MV-4-11 (cell line): ENCODE measurements at regions not wholly inside any gene's neighbourhood (a gene's known extent, or its start where the extent isn't known, plus 50 kb on each side); places are given as distances from the start of the nearest gene placed in this dataset.

ENCODE experiments used
- DNase-seq: peaks from one replicate; lab custom pipeline; 2025; lab: John Stamatoyannopoulos, UW

- DNase-seq: no peak
Measured at GRCh38 chr13:47621931-47622330, 379.1 kb downstream of the SUCLA2 start.

GRCh38 chr13:47611664-47612288, 389.3 kb downstream of the SUCLA2 start:
- no peak for DNase-seq

- DNase-seq: no peak
Measured at GRCh38 chr13:47610687-47611086, 390.4 kb downstream of the SUCLA2 start.

- DNase-seq: no peak
Measured at GRCh38 chr13:47603365-47603764, 397.7 kb downstream of the SUCLA2 start.

- DNase-seq: no peak
Measured at GRCh38 chr13:47598340-47598911, 402.6 kb downstream of the SUCLA2 start.

- peak; percentile 61 for DNase-seq
Measured at GRCh38 chr13:47594833-47595232, 406.2 kb downstream of the SUCLA2 start.

- DNase-seq: no peak
Measured at GRCh38 chr13:47592256-47592655, 408.8 kb downstream of the SUCLA2 start.

GRCh38 chr13:47588676-47589075, 412.4 kb downstream of the SUCLA2 start:
- no peak for DNase-seq

- no peak for DNase-seq
Measured at GRCh38 chr13:47572375-47572774, 428.7 kb downstream of the SUCLA2 start.

- no peak for DNase-seq
Measured at GRCh38 chr13:47564041-47564440, 437.0 kb downstream of the SUCLA2 start.

GRCh38 chr13:47556703-47557102, 444.4 kb downstream of the SUCLA2 start:
- no peak for DNase-seq

GRCh38 chr13:47555235-47555634, 445.8 kb downstream of the SUCLA2 start:
- DNase-seq: no peak

- DNase-seq: no peak
Measured at GRCh38 chr13:47553329-47553977, 447.6 kb downstream of the SUCLA2 start.

- DNase-seq: no peak
Measured at GRCh38 chr13:47549219-47549752, 451.8 kb downstream of the SUCLA2 start.

GRCh38 chr13:47548294-47548840, 452.7 kb downstream of the SUCLA2 start:
- no peak for DNase-seq

GRCh38 chr13:47546391-47547225, 454.5 kb downstream of the SUCLA2 start:
- no peak for DNase-seq

- DNase-seq: no peak
Measured at GRCh38 chr13:47545201-47546024, 455.7 kb downstream of the SUCLA2 start.

GRCh38 chr13:47539317-47539716, 461.8 kb downstream of the SUCLA2 start:
- no peak for DNase-seq

- no peak for DNase-seq
Measured at GRCh38 chr13:47523771-47524170, 477.3 kb downstream of the SUCLA2 start.

- no peak for DNase-seq
Measured at GRCh38 chr13:47521890-47522487, 479.1 kb downstream of the SUCLA2 start.

- no peak for DNase-seq
Measured at GRCh38 chr13:47519626-47520025, 481.4 kb downstream of the SUCLA2 start.
